NCI-H2081 treated with DMSO at 0.1 percent for 48 hours (cell line): ENCODE measurements at regions not wholly inside any gene's neighbourhood (a gene's known extent, or its start where the extent isn't known, plus 50 kb on each side); places are given as distances from the start of the nearest gene placed in this dataset.
A peak's percentile ranks its signal among the peaks of the same experiment; 100 is the strongest.

Experiments used
- DNase-seq: peaks from one replicate; lab custom pipeline; 2025; lab: John Stamatoyannopoulos, UW

- no peak for DNase-seq
These were observed 92.7 kb upstream of the ST6GAL2 start for GRCh38 chr2:106978647-106979046.

GRCh38 chr2:106981491-106981890 lies 95.5 kb upstream of the ST6GAL2 start:
- DNase-seq, result no peak

GRCh38 chr2:106982350-106982749 lies 96.4 kb upstream of the ST6GAL2 start:
- DNase-seq, result no peak

GRCh38 chr2:106983305-106983704 lies 97.3 kb upstream of the ST6GAL2 start:
- DNase-seq, result no peak

- DNase-seq, result no peak
These were observed 102.4 kb upstream of the ST6GAL2 start for GRCh38 chr2:106988361-106988760.

- no peak for DNase-seq
These were observed 104.3 kb upstream of the ST6GAL2 start for GRCh38 chr2:106990297-106990696.

- DNase-seq, result no peak
These were observed 105.9 kb upstream of the ST6GAL2 start for GRCh38 chr2:106991866-106992265.

GRCh38 chr2:106995556-106995955 lies 109.6 kb upstream of the ST6GAL2 start:
- no peak for DNase-seq

- peak; percentile 31 for DNase-seq
These were observed 110.3 kb upstream of the ST6GAL2 start for GRCh38 chr2:106996171-106996769.

GRCh38 chr2:106997204-106997603 lies 111.2 kb upstream of the ST6GAL2 start:
- DNase-seq, result no peak

GRCh38 chr2:107001062-107001461 lies 115.1 kb upstream of the ST6GAL2 start:
- DNase-seq, result no peak

- no peak for DNase-seq
These were observed 115.6 kb upstream of the ST6GAL2 start for GRCh38 chr2:107001551-107001950.

- no peak for DNase-seq
These were observed 116.2 kb upstream of the ST6GAL2 start for GRCh38 chr2:107001964-107002696.

- DNase-seq, result no peak
These were observed 116.8 kb upstream of the ST6GAL2 start for GRCh38 chr2:107002735-107003134.

- no peak for DNase-seq
These were observed 119.9 kb upstream of the ST6GAL2 start for GRCh38 chr2:107005853-107006252.

GRCh38 chr2:107006836-107007235 lies 120.9 kb upstream of the ST6GAL2 start:
- DNase-seq, result no peak

- no peak for DNase-seq
These were observed 122.0 kb upstream of the ST6GAL2 start for GRCh38 chr2:107007927-107008326.

GRCh38 chr2:107008843-107009242 lies 122.9 kb upstream of the ST6GAL2 start:
- DNase-seq, result no peak

- no peak for DNase-seq
These were observed 123.3 kb upstream of the ST6GAL2 start for GRCh38 chr2:107009275-107009674.

GRCh38 chr2:107012714-107013306 lies 126.8 kb upstream of the ST6GAL2 start:
- no peak for DNase-seq

GRCh38 chr2:107013884-107014283 lies 127.9 kb upstream of the ST6GAL2 start:
- DNase-seq, result no peak

- no peak for DNase-seq
These were observed 132.4 kb upstream of the ST6GAL2 start for GRCh38 chr2:107018366-107018765.

GRCh38 chr2:107020392-107020791 lies 134.4 kb upstream of the ST6GAL2 start:
- DNase-seq, result no peak
